ENCODE measurements at regions not wholly inside any gene's neighbourhood (a gene's known extent, or its start where the extent isn't known, plus 50 kb on each side); places are given as distances from the start of the nearest gene placed in this dataset.
"Not testable (repeated sequence)": the region's sequence is repeated elsewhere in the genome, so short reads cannot be mapped to it uniquely, and the experiment has no call there.

- DNase-seq (ENCODE audit: low spot score): no peak
- intact Hi-C loops (cut with DNase I): no loop called here
These were observed 1206.0 kb upstream of the LRRTM3 start for GRCh38 chr10:65719790-65720189.

- intact Hi-C loops (cut with DNase I): no loop called here
- no peak for DNase-seq (ENCODE audit: low spot score)
These were observed 1204.9 kb upstream of the LRRTM3 start for GRCh38 chr10:65720901-65721300.

GRCh38 chr10:65723525-65723924 lies 1202.3 kb upstream of the LRRTM3 start:
- intact Hi-C loops (cut with DNase I): no loop called here
- DNase-seq (ENCODE audit: low spot score): no peak

GRCh38 chr10:65735382-65735781 lies 1190.5 kb upstream of the LRRTM3 start:
- intact Hi-C loops (cut with DNase I): no loop called here
- DNase-seq (ENCODE audit: low spot score): no peak

GRCh38 chr10:65742906-65743305 lies 1182.9 kb upstream of the LRRTM3 start:
- no peak for DNase-seq (ENCODE audit: low spot score)
- intact Hi-C loops (cut with DNase I): no loop called here

GRCh38 chr10:65751218-65751617 lies 1174.6 kb upstream of the LRRTM3 start:
- intact Hi-C loops (cut with DNase I): no loop called here
- DNase-seq (ENCODE audit: low spot score): no peak

- intact Hi-C loops (cut with DNase I): no loop called here
- DNase-seq (ENCODE audit: low spot score): no peak
These were observed 1173.9 kb upstream of the LRRTM3 start for GRCh38 chr10:65751896-65752295.

GRCh38 chr10:65753532-65753931 lies 1172.3 kb upstream of the LRRTM3 start:
- intact Hi-C loops (cut with DNase I): no loop called here
- no peak for DNase-seq (ENCODE audit: low spot score)

- intact Hi-C loops (cut with DNase I): no loop called here
- no peak for DNase-seq (ENCODE audit: low spot score)
These were observed 1171.7 kb upstream of the LRRTM3 start for GRCh38 chr10:65754112-65754511.

- intact Hi-C loops (cut with DNase I): no loop called here
- no peak for DNase-seq (ENCODE audit: low spot score)
These were observed 1163.5 kb upstream of the LRRTM3 start for GRCh38 chr10:65762311-65762710.

GRCh38 chr10:65765006-65765541 lies 1160.8 kb upstream of the LRRTM3 start:
- intact Hi-C loops (cut with DNase I): no loop called here
- no peak for DNase-seq (ENCODE audit: low spot score)

- no peak for DNase-seq (ENCODE audit: low spot score)
- intact Hi-C loops (cut with DNase I): no loop called here
These were observed 1156.0 kb upstream of the LRRTM3 start for GRCh38 chr10:65769828-65770227.

GRCh38 chr10:65778753-65779152 lies 1147.1 kb upstream of the LRRTM3 start:
- intact Hi-C loops (cut with DNase I): no loop called here
- no peak for DNase-seq (ENCODE audit: low spot score)

- intact Hi-C loops (cut with DNase I): no loop called here
- DNase-seq (ENCODE audit: low spot score): no peak
These were observed 1145.9 kb upstream of the LRRTM3 start for GRCh38 chr10:65779985-65780384.

- DNase-seq (ENCODE audit: low spot score): no peak
- intact Hi-C loops (cut with DNase I): no loop called here
These were observed 1139.6 kb upstream of the LRRTM3 start for GRCh38 chr10:65786279-65786678.

GRCh38 chr10:65787571-65787970 lies 1138.3 kb upstream of the LRRTM3 start:
- intact Hi-C loops (cut with DNase I): no loop called here

GRCh38 chr10:65788271-65788670 lies 1137.6 kb upstream of the LRRTM3 start:
- no peak for DNase-seq (ENCODE audit: low spot score)
- intact Hi-C loops (cut with DNase I): no loop called here

More at GRCh38 chr10:65787571-65787970, 1138.3 kb upstream of the LRRTM3 start:
- DNase-seq (ENCODE audit: low spot score): no peak

GRCh38 chr10:65791979-65792378 lies 1133.9 kb upstream of the LRRTM3 start:
- intact Hi-C loops (cut with DNase I): no loop called here
- no peak for DNase-seq (ENCODE audit: low spot score)

GRCh38 chr10:65793738-65794425 lies 1132.0 kb upstream of the LRRTM3 start:
- intact Hi-C loops (cut with DNase I): no loop called here
- no peak for DNase-seq (ENCODE audit: low spot score)

- intact Hi-C loops (cut with DNase I); DNase-seq (ENCODE audit: low spot score): not testable (repeated sequence)
These were observed 1131.0 kb upstream of the LRRTM3 start for GRCh38 chr10:65794861-65795260.

- no peak for DNase-seq (ENCODE audit: low spot score)
- intact Hi-C loops (cut with DNase I): no loop called here
These were observed 1129.4 kb upstream of the LRRTM3 start for GRCh38 chr10:65796472-65796871.
